ENCODE measurements at regions not wholly inside any gene's neighbourhood (a gene's known extent, or its start where the extent isn't known, plus 50 kb on each side); places are given as distances from the start of the nearest gene placed in this dataset.

- no peak for DNase-seq (ENCODE audit: low spot score)
- H3K4me3 Mint-ChIP-seq = no peak overlapping the region
- no peaks in the 10 kb centered on the region for H3K9me3 Mint-ChIP-seq
- H3K27ac Mint-ChIP-seq = no peak overlapping the region
- H3K4me1 Mint-ChIP-seq (ENCODE audit: low read depth) = no peaks in the 10 kb centered on the region
- intact Hi-C loops (cut with micrococcal nuclease) = no loop called here
- H3K27me3 Mint-ChIP-seq (ENCODE audit: insufficient read depth) = no peaks in the 10 kb centered on the region
- H3K36me3 Mint-ChIP-seq (ENCODE audit: low read depth) = no peaks in the 10 kb centered on the region
Measured at GRCh38 chr2:157127249-157128012, 130.1 kb upstream of the GALNT5 start.

- Mint-ChIP-seq H3K4me1 (ENCODE audit: low read depth) (no peaks in the 10 kb centered on the region), H3K27me3 (ENCODE audit: insufficient read depth) (peaks cover 10% of the 10 kb centered on the region), H3K36me3 (ENCODE audit: low read depth) (no peaks in the 10 kb centered on the region), H3K4me3 (no peak overlapping the region), H3K27ac (no peak overlapping the region), H3K9me3 (no peaks in the 10 kb centered on the region)
- DNase-seq (ENCODE audit: low spot score) = no peak
- intact Hi-C loops (cut with micrococcal nuclease) = no loop called here
Measured at GRCh38 chr2:157143901-157144300, 113.6 kb upstream of the GALNT5 start.

DNA sequence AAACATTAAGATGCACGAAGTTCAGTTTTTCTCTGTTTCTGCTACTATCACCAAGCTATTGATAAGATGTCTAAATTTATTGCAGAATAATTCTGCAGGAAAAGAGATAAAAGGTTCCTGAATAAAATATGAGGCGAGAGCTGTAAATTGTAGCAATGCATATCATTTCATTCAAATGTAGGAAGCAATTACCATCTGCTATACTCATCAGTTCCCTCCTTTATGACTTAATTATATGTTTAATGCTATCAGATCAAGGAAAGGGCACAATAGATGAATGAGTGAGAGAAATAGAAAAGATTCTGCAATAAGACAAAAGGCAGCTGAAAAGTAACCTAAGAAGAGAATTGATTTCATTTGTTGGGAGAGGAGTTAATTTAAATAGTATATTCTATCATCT lies 108.2 kb upstream of the GALNT5 start:
- DNase-seq (ENCODE audit: low spot score) = no peak
- no peak overlapping the region for H3K27ac Mint-ChIP-seq
- no peaks in the 10 kb centered on the region for H3K36me3 Mint-ChIP-seq (ENCODE audit: low read depth)
- no peaks in the 10 kb centered on the region for H3K4me1 Mint-ChIP-seq (ENCODE audit: low read depth)
- H3K9me3 Mint-ChIP-seq = no peaks in the 10 kb centered on the region
- intact Hi-C loops (cut with micrococcal nuclease) = no loop called here
- H3K4me3 Mint-ChIP-seq = no peak overlapping the region
- peaks cover 10% of the 10 kb centered on the region for H3K27me3 Mint-ChIP-seq (ENCODE audit: insufficient read depth)

DNA sequence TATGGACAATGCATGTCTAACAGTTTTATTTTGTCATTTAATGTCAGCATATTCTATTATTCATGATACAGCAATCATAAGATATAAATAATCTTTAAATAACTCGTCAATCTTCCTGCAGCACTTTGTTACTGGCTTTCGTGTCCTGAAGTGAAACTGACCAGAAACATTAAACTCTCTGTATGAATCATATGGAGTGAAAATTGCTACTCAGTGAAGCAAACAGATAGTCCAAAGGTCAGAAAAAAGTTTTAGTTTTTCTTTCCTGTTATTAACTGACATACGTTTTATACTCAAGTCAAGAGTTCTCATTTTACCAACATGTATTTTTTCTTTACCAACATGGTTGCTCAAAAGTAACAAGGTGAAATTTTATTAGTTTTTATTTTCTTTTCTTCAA lies 106.8 kb upstream of the GALNT5 start:
- Mint-ChIP-seq H3K27ac (no peak overlapping the region), H3K9me3 (no peaks in the 10 kb centered on the region), H3K4me3 (no peak overlapping the region), H3K36me3 (ENCODE audit: low read depth) (no peaks in the 10 kb centered on the region), H3K4me1 (ENCODE audit: low read depth) (no peaks in the 10 kb centered on the region), H3K27me3 (ENCODE audit: insufficient read depth) (peaks cover 10% of the 10 kb centered on the region)
- DNase-seq (ENCODE audit: low spot score) = no peak
- intact Hi-C loops (cut with micrococcal nuclease) = no loop called here

- H3K36me3 Mint-ChIP-seq (ENCODE audit: low read depth) = no peaks in the 10 kb centered on the region
- no peaks in the 10 kb centered on the region for H3K4me1 Mint-ChIP-seq (ENCODE audit: low read depth)
- intact Hi-C loops (cut with micrococcal nuclease) = no loop called here
- H3K27ac Mint-ChIP-seq = no peak overlapping the region
- peaks cover 4% of the 10 kb centered on the region for H3K27me3 Mint-ChIP-seq (ENCODE audit: insufficient read depth)
- no peak overlapping the region for H3K4me3 Mint-ChIP-seq
- no peaks in the 10 kb centered on the region for H3K9me3 Mint-ChIP-seq
- DNase-seq (ENCODE audit: low spot score) = no peak
Measured at GRCh38 chr2:157152362-157152761, 105.1 kb upstream of the GALNT5 start.

GRCh38 chr2:157155992-157156391 lies 101.5 kb upstream of the GALNT5 start:
- Mint-ChIP-seq H3K9me3 (no peaks in the 10 kb centered on the region), H3K4me3 (no peak overlapping the region), H3K27me3 (ENCODE audit: insufficient read depth) (peaks cover 8% of the 10 kb centered on the region)

DNA sequence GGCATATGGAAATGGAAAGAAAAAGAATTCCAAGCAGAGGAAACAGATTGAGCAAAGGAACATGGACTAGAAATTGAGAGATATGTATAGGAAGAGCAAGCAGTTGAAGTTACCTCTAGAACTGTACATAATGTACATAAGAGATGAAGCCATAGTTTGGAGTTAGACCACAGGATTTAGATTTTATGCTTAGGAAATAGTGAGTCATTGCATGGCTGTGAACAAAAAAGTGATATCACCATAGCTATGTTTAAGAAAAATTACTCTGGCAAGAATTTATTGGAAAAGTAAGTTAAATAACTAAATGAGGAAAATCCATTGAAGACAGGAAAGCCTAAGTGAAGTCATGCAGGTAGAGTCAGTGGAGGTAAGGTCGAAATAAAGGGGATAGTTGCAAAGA lies 99.4 kb upstream of the GALNT5 start:
- Mint-ChIP-seq H3K4me3 (no peak overlapping the region), H3K36me3 (ENCODE audit: low read depth) (no peaks in the 10 kb centered on the region), H3K9me3 (no peaks in the 10 kb centered on the region), H3K4me1 (ENCODE audit: low read depth) (no peaks in the 10 kb centered on the region), H3K27me3 (ENCODE audit: insufficient read depth) (peaks cover 10% of the 10 kb centered on the region), H3K27ac (no peak overlapping the region)
- intact Hi-C loops (cut with micrococcal nuclease) = no loop called here
- DNase-seq (ENCODE audit: low spot score) = no peak

More at GRCh38 chr2:157155992-157156391, 101.5 kb upstream of the GALNT5 start:
- Mint-ChIP-seq H3K4me1 (ENCODE audit: low read depth) (no peaks in the 10 kb centered on the region), H3K27ac (no peak overlapping the region), H3K36me3 (ENCODE audit: low read depth) (no peaks in the 10 kb centered on the region)
- intact Hi-C loops (cut with micrococcal nuclease) = no loop called here
- DNase-seq (ENCODE audit: low spot score) = no peak

DNA sequence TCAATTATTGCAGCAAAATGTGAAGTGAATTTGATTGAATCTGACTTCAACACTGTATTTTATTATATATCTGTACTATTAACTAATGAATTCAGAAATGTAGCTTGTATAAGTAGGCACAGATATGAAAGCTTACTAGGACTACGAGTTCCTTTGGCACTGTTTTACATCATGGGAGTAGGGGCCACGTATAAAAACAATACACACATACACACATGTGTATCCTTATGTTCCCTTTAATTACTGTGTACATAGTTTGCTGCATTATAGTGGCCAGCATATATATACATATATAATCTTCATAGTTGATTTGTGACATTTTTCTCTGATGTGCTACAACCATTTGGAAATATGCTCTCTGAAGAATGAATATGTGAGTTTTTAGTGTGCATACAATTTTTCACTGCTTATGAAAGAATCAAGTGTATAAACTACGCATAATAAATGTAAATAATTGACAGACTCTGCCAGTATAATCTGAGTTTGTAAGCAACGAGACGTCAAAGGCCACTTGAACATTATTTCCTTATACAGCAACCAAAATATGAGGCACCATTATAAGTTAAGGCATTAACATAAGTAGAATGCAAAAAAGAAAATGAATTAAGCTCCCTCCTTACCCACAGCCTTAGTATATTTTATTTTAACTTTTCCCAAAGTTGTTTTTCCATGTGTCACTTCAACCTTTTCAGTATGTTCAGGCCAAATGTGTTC lies 98.1 kb upstream of the GALNT5 start:
- no peak overlapping the region for H3K4me3 Mint-ChIP-seq
- intact Hi-C loops (cut with micrococcal nuclease) = no loop called here

GRCh38 chr2:157160111-157160510 lies 97.4 kb upstream of the GALNT5 start:
- Mint-ChIP-seq H3K9me3 (no peaks in the 10 kb centered on the region), H3K27ac (no peak overlapping the region), H3K27me3 (ENCODE audit: insufficient read depth) (peaks cover 10% of the 10 kb centered on the region), H3K4me1 (ENCODE audit: low read depth) (no peaks in the 10 kb centered on the region), H3K36me3 (ENCODE audit: low read depth) (no peaks in the 10 kb centered on the region), H3K4me3 (no peak overlapping the region)
- DNase-seq (ENCODE audit: low spot score) = no peak
- intact Hi-C loops (cut with micrococcal nuclease) = no loop called here

More for the DNA sequence above, 98.1 kb upstream of the GALNT5 start:
- H3K27ac Mint-ChIP-seq = no peak overlapping the region
- no peaks in the 10 kb centered on the region for H3K4me1 Mint-ChIP-seq (ENCODE audit: low read depth)
- no peaks in the 10 kb centered on the region for H3K9me3 Mint-ChIP-seq
- no peak for DNase-seq (ENCODE audit: low spot score)
- H3K36me3 Mint-ChIP-seq (ENCODE audit: low read depth) = no peaks in the 10 kb centered on the region
- peaks cover 10% of the 10 kb centered on the region for H3K27me3 Mint-ChIP-seq (ENCODE audit: insufficient read depth)

- no peaks in the 10 kb centered on the region for H3K36me3 Mint-ChIP-seq (ENCODE audit: low read depth)
- H3K27ac Mint-ChIP-seq = no peak overlapping the region
- H3K4me3 Mint-ChIP-seq = no peak overlapping the region
- intact Hi-C loops (cut with micrococcal nuclease) = no loop called here
- DNase-seq (ENCODE audit: low spot score) = no peak
- H3K9me3 Mint-ChIP-seq = no peaks in the 10 kb centered on the region
- peaks cover 8% of the 10 kb centered on the region for H3K27me3 Mint-ChIP-seq (ENCODE audit: insufficient read depth)
- no peaks in the 10 kb centered on the region for H3K4me1 Mint-ChIP-seq (ENCODE audit: low read depth)
Measured at GRCh38 chr2:157164370-157164769, 93.1 kb upstream of the GALNT5 start.

DNA sequence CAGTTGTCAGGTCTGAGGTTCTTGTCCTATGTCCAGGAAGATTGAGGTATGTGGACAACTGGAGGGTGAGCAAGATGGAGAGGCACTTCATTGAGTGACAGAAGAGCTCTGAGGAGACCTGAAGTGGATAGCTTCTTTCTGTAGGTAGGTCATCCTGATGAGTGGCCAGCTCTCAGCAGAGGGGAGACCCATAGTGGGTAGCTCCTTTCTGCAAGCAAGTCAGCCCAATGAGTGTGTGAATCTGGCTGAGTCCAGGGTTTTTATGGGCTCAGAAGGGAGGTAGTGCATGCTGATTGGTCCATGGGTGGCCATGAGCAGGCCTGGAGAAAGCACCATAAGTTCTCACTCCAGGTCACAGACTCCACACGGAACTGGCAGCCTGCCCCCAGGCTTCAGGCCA lies 92.6 kb upstream of the GALNT5 start:
- no peak for DNase-seq (ENCODE audit: low spot score)

GRCh38 chr2:157168501-157168900 lies 89.0 kb upstream of the GALNT5 start:
- intact Hi-C loops (cut with micrococcal nuclease) = no loop called here
- H3K27me3 Mint-ChIP-seq (ENCODE audit: insufficient read depth) = peaks cover 6% of the 10 kb centered on the region
- H3K4me1 Mint-ChIP-seq (ENCODE audit: low read depth) = no peaks in the 10 kb centered on the region
- no peaks in the 10 kb centered on the region for H3K9me3 Mint-ChIP-seq
- H3K4me3 Mint-ChIP-seq = no peak overlapping the region
- H3K36me3 Mint-ChIP-seq (ENCODE audit: low read depth) = no peaks in the 10 kb centered on the region
- no peak overlapping the region for H3K27ac Mint-ChIP-seq
- DNase-seq (ENCODE audit: low spot score) = no peak

More for the DNA sequence above, 92.6 kb upstream of the GALNT5 start:
- Mint-ChIP-seq H3K4me3 (no peak overlapping the region), H3K9me3 (no peaks in the 10 kb centered on the region), H3K27me3 (ENCODE audit: insufficient read depth) (peaks cover 8% of the 10 kb centered on the region), H3K36me3 (ENCODE audit: low read depth) (no peaks in the 10 kb centered on the region), H3K4me1 (ENCODE audit: low read depth) (no peaks in the 10 kb centered on the region), H3K27ac (no peak overlapping the region)
- intact Hi-C loops (cut with micrococcal nuclease) = no loop called here

DNA sequence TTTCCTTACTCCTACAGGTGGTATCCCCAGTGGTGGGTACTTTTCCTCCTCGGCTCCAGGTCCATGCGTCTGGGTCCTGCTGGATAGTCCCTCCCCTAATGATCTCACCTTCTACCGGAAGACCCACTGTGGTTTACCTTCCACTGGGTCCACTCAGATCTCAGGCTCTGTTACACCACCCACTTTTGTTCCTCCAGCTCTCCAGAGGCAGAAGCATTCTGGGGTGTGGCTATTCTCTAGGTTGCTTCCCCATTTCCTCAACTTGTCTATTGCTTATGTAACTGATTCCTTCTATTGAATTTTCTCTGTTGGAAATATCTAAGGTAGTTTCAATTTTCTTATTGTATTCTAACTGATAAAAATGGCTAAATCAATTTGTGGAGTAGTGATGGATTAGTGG lies 87.6 kb upstream of the GALNT5 start:
- no peak for DNase-seq (ENCODE audit: low spot score)
- H3K27me3 Mint-ChIP-seq (ENCODE audit: insufficient read depth) = peaks cover 6% of the 10 kb centered on the region
- intact Hi-C loops (cut with micrococcal nuclease) = no loop called here
- no peak overlapping the region for H3K27ac Mint-ChIP-seq
- no peaks in the 10 kb centered on the region for H3K4me1 Mint-ChIP-seq (ENCODE audit: low read depth)
- no peak overlapping the region for H3K4me3 Mint-ChIP-seq
- no peaks in the 10 kb centered on the region for H3K36me3 Mint-ChIP-seq (ENCODE audit: low read depth)
- H3K9me3 Mint-ChIP-seq = no peaks in the 10 kb centered on the region

Measured in activated T-helper 1 cell treated with anti-CD3 and anti-CD28 coated beads, Interleukin-12 subunit alpha, Interleukin-12 subunit beta, Interleukin-2, Interleukin-4 antibody, amounts not matched to agents 30 ng/mL and 10 ng/mL and 1 ng/mL, durations not matched to agents 14 hours and 24 hours and 36 hours (primary cell).